Lung (tissue), 11 donors: ENCODE measurements at regions not wholly inside any gene's neighbourhood (a gene's known extent, or its start where the extent isn't known, plus 50 kb on each side); places are given as distances from the start of the nearest gene placed in this dataset.

Experiments used
- ATAC-seq: fragments of 200-7000 bp; cut with Tn5 transposase; one replicate; pipeline ENCODE4 v1.9.1; 2020; ENCODE audit warnings: moderate number of reproducible peaks; ENCODE audit not compliant: insufficient read depth, low FRiP score
- DNase-seq, 3 donors: peaks; one replicate each; pipeline ENCODE4 v3.0.0-alpha.2; 2013 to 2017
- H3K27ac ChIP-seq, 2 donors: one replicate each; pipeline ENCODE4 v1.5.1; 2013; ENCODE audit warnings: mild to moderate bottlenecking in 2 of 2, moderate library complexity in 2 of 2, control low read depth in 1 of 2, inconsistent platforms in 1 of 2, low read depth in 1 of 2, low read length in 1 of 2
- H3K27me3 ChIP-seq, 3 donors: one replicate each; pipeline ENCODE4 v1.5.1; 2013; ENCODE audit warnings: low read length in 2 of 3; ENCODE audit not compliant: control insufficient read depth in 3 of 3, insufficient read depth in 3 of 3
- H3K36me3 ChIP-seq, 4 donors: one replicate each; pipeline ENCODE4 v1.5.1; 2013; ENCODE audit warnings: low read length in 4 of 4, mild to moderate bottlenecking in 1 of 4, moderate library complexity in 1 of 4; ENCODE audit not compliant: control insufficient read depth in 4 of 4, insufficient read depth in 4 of 4
- H3K4me1 ChIP-seq, 5 donors: one replicate each; pipeline ENCODE4 v1.5.1; 2013; ENCODE audit warnings: low read length in 5 of 5, mild to moderate bottlenecking in 2 of 5, moderate library complexity in 1 of 5; ENCODE audit not compliant: control insufficient read depth in 5 of 5, insufficient read depth in 5 of 5
- H3K4me3 ChIP-seq: one replicate; pipeline ENCODE4 v1.5.1; 2013; ENCODE audit warnings: mild to moderate bottlenecking, control low read depth, moderate library complexity
- H3K9ac ChIP-seq, 2 donors: one replicate each; pipeline ENCODE4 v1.5.1; 2013; ENCODE audit warnings: low read length in 2 of 2, control low read depth in 1 of 2; ENCODE audit not compliant: insufficient read depth in 1 of 2
- H3K9me3 ChIP-seq, 4 donors: one replicate each; pipeline ENCODE4 v1.5.1; 2013; ENCODE audit warnings: low read length in 3 of 4, mild to moderate bottlenecking in 1 of 4, moderate library complexity in 1 of 4; ENCODE audit not compliant: control insufficient read depth in 4 of 4, insufficient read depth in 3 of 4
- WGBS, 2 donors: extraction: QIAGEN DNeasy Blood & Tissue Kit; methylation state at CpG; one replicate each; pipeline ENCODE4 v1.1.7; 2013; 5-methylcytosine and 5-hydroxymethylcytosine counted together
- TF ChIP-seq, protein P1 (sequence below): IDR thresholded peaks from 2 replicates; pipeline ENCODE4 v1.5.1; 2012; ENCODE audit warnings: mild to moderate bottlenecking; ENCODE audit errors: control extremely low read depth, extremely low read depth
- donor health status: control.
- donor health status: control.
- donor health status: Bipolar disorder and iron deficiency.
- donor health status: healthy.
- donor health status: DM: yes; HTN: yes; CAD: no.

DNA sequence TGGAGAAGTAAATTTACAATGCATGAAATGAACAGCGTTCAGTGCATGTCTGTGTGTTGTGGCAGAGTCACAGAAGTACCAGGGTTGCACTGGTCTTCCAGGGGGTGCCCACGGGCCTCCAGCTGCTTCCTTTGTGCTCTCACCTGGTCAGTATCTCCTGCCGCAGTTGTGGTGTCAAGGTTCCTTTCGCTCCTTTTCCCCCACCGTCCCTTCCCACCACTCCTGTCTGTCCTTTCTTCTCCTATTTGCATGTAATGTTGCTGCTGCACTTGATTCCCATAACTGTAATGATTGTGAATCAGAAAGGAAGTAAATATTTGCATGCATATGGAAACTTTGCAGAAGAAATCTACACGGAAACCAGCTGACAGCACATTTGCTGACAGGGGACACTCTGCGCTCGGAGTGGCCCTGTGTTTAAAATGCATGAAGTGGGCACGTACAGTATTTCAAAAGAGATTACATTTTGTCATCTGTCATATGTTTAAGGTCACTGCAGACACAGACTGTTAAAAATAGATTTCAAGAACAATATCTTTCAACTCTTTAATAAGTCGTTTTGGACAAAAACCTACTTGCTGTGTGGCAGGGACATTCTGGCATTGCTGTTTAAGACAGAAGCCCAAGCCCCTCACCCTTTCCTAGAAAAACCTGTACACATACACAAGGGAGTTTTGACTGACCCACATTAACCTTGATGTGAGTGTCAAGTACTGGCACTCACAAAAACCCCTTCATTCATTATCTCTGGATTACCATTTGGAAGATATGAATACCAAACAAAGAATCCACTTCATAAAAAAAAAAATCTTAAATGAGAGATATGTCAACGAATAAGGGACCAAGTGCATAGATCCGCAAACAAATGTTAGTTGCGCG lies 336.7 kb upstream of the KLF6 start:
- Histone ChIP-seq H3K9ac (peak overlapping the region in 1 of 2 donors; percentile 42), H3K9me3 (peaks cover 0 to 8% (median 2%) of the 10 kb centered on the region in 4 donors), H3K27me3 (no peaks in the 10 kb centered on the region), H3K36me3 (no peaks in the 10 kb centered on the region), H3K4me3 (no peak overlapping the region), H3K27ac (peak overlapping the region; percentile 37 to 48), H3K4me1 (peaks cover 0 to 17% (median 7%) of the 10 kb centered on the region in 5 donors)
- 35% methylated on average over 14 of the region's 14 CpGs for WGBS, 2 donors
- ATAC-seq (peak; percentile 47), DNase-seq (peak; percentile 18 to 54 (median 46))
- TF ChIP-seq, protein P1, sequence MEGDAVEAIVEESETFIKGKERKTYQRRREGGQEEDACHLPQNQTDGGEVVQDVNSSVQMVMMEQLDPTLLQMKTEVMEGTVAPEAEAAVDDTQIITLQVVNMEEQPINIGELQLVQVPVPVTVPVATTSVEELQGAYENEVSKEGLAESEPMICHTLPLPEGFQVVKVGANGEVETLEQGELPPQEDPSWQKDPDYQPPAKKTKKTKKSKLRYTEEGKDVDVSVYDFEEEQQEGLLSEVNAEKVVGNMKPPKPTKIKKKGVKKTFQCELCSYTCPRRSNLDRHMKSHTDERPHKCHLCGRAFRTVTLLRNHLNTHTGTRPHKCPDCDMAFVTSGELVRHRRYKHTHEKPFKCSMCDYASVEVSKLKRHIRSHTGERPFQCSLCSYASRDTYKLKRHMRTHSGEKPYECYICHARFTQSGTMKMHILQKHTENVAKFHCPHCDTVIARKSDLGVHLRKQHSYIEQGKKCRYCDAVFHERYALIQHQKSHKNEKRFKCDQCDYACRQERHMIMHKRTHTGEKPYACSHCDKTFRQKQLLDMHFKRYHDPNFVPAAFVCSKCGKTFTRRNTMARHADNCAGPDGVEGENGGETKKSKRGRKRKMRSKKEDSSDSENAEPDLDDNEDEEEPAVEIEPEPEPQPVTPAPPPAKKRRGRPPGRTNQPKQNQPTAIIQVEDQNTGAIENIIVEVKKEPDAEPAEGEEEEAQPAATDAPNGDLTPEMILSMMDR, result no peak

GRCh38 chr10:4120096-4120853 lies 335.3 kb upstream of the KLF6 start:
- Histone ChIP-seq H3K9me3 (no peaks in the 10 kb centered on the region), H3K27ac (no peak overlapping the region), H3K4me3 (no peak overlapping the region), H3K36me3 (no peaks in the 10 kb centered on the region), H3K9ac (no peak overlapping the region), H3K4me1 (peaks cover 0 to 17% (median 7%) of the 10 kb centered on the region in 5 donors), H3K27me3 (no peaks in the 10 kb centered on the region)
- 70 to 82% methylated on average over 5 of the region's 5 CpGs for WGBS, 2 donors
- TF ChIP-seq, protein P1, result no peak
- DNase-seq (peak in 2 of 3 donors; percentile 25 to 35), ATAC-seq (peak; percentile 47)

GRCh38 chr10:4119107-4119506 lies 334.1 kb upstream of the KLF6 start:
- H3K9me3 ChIP-seq, result no peaks in the 10 kb centered on the region
- peaks cover 0 to 17% (median 7%) of the 10 kb centered on the region in 5 donors for H3K4me1 ChIP-seq
- no peaks in the 10 kb centered on the region for H3K27me3 ChIP-seq
- H3K36me3 ChIP-seq, result no peaks in the 10 kb centered on the region
- ATAC-seq (no peak), DNase-seq (no peak)
- no peak overlapping the region for H3K4me3 ChIP-seq
- no peak overlapping the region for H3K27ac ChIP-seq
- WGBS, 2 donors, result 82 to 85% methylated on average over 7 of the region's 7 CpGs
- TF ChIP-seq, protein P1, result no peak
- H3K9ac ChIP-seq, result no peak overlapping the region
